Right lobe of liver (tissue), 6 donors: ENCODE measurements at regions not wholly inside any gene's neighbourhood (a gene's known extent, or its start where the extent isn't known, plus 50 kb on each side); places are given as distances from the start of the nearest gene placed in this dataset.

Source experiments
- ATAC-seq, 4 donors: fragments of 200-7000 bp; cut with Tn5 transposase; one replicate each; pipeline ENCODE4 v1.9.1; 2020; ENCODE audit warnings: mild to moderate bottlenecking in 4 of 4, moderate library complexity in 4 of 4
- DNase-seq, 3 donors: peaks; one replicate each; pipeline ENCODE4 v3.0.0-alpha.2; 2020
- H3K27ac ChIP-seq, 3 donors: fragments of 200-600 bp; one replicate each; pipeline ENCODE4 v1.8.0; 2022
- H3K27me3 ChIP-seq, 2 donors: fragments of 200-600 bp; one replicate each; pipeline ENCODE4 v1.8.0; 2022
- H3K36me3 ChIP-seq, 4 donors: fragments of 200-600 bp; sonication (generic) in 1 of 4; one replicate each; pipeline versions ENCODE4 v1.5.1 to v1.8.0; 2017 to 2022; ENCODE audit warnings: control low read depth in 1 of 4
- H3K4me1 ChIP-seq, 4 donors: fragments of 200-600 bp; sonication (generic) in 1 of 4; one replicate each; pipeline versions ENCODE4 v1.5.1 to v1.8.0; 2017 to 2022; ENCODE audit warnings: control low read depth in 1 of 4
- H3K4me3 ChIP-seq, 3 donors: fragments of 200-600 bp; one replicate each; pipeline ENCODE4 v1.8.0; 2022
- H3K9me3 ChIP-seq, 4 donors: fragments of 200-600 bp; sonication (generic) in 1 of 4; one replicate each; pipeline versions ENCODE4 v1.5.1 to v1.8.0; 2017 to 2022; ENCODE audit warnings: control low read depth in 1 of 4
- POLR2A ChIP-seq: fragments of 450-650 bp; IDR thresholded peaks from one replicate; pipeline ENCODE4 v1.6.1; 2017; ENCODE audit warnings: antibody characterized with exemption, mild to moderate bottlenecking
- WGBS: methylation state at CpG from one replicate; pipeline ENCODE4 v1.1.6; 2018; ENCODE audit warnings: low coverage, low lambda C conversion rate; ENCODE audit not compliant: insufficient coverage; ENCODE audit errors: missing lambda C conversion rate; 5-methylcytosine and 5-hydroxymethylcytosine counted together
- intact Hi-C, 2 donors: fragments of 100-400 bp; cut with DNase I; formaldehyde crosslinking; loops; one replicate each; pipeline versions ENCODE4 v1.11.2 to v1.14.1; 2022
- TF ChIP-seq, protein P1 (sequence below), 4 donors: fragments of 200-600 bp in 3 of 4; fragments of 450-650 bp in 1 of 4; IDR thresholded peaks; one replicate each; pipeline versions ENCODE4 v1.5.1 to v1.8.0; 2016 to 2022; ENCODE audit warnings: antibody characterized with exemption in 4 of 4, mild to moderate bottlenecking in 2 of 4
- donor health status: DM: no; HTN: yes; CAD: no.
- donor health status: DM: no; HTN: no; CAD: no.
- donor health status: DM: no; HTN: no; CAD: no.
- donor health status: DM: no; HTN: yes; CAD: no.
- donor health status: DM: no; HTN: yes; CAD: no.

DNA sequence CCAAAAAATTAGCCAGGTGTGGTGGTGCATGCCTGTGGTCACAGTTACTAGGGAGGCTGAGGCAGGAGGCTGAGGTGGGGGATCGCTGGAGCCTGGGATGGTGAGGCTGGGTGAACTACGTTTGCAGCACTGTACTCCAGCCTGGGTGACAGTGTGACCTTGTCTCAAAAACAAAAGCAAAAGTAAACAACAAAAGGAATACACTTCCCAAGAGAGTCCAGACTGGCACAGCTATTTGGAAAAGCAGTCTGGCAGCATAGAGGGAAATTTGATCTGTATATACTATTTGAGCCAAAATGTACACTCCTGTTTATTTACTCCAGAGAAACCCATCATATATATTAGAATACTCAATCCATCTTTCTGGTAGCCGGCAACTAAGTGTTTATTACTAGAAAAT is 107.0 kb upstream of the HMCN1 start:
- Histone ChIP-seq H3K9me3 (no peaks in the 10 kb centered on the region), H3K27ac (no peak overlapping the region), H3K4me3 (no peak overlapping the region), H3K4me1 (no peaks in the 10 kb centered on the region), H3K27me3 (no peaks in the 10 kb centered on the region), H3K36me3 (no peaks in the 10 kb centered on the region)
- 45% methylated on average over 2 of the region's 3 CpGs for WGBS
- intact Hi-C loops, result no loop called here
- DNase-seq (no peak), ATAC-seq (peak; percentile 33 to 82 (median 69))
- TF ChIP-seq, protein P1, sequence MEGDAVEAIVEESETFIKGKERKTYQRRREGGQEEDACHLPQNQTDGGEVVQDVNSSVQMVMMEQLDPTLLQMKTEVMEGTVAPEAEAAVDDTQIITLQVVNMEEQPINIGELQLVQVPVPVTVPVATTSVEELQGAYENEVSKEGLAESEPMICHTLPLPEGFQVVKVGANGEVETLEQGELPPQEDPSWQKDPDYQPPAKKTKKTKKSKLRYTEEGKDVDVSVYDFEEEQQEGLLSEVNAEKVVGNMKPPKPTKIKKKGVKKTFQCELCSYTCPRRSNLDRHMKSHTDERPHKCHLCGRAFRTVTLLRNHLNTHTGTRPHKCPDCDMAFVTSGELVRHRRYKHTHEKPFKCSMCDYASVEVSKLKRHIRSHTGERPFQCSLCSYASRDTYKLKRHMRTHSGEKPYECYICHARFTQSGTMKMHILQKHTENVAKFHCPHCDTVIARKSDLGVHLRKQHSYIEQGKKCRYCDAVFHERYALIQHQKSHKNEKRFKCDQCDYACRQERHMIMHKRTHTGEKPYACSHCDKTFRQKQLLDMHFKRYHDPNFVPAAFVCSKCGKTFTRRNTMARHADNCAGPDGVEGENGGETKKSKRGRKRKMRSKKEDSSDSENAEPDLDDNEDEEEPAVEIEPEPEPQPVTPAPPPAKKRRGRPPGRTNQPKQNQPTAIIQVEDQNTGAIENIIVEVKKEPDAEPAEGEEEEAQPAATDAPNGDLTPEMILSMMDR (IDR thresholded peaks at IDR 0.05), result no peak
- TF ChIP-seq POLR2A, result no peak

DNA sequence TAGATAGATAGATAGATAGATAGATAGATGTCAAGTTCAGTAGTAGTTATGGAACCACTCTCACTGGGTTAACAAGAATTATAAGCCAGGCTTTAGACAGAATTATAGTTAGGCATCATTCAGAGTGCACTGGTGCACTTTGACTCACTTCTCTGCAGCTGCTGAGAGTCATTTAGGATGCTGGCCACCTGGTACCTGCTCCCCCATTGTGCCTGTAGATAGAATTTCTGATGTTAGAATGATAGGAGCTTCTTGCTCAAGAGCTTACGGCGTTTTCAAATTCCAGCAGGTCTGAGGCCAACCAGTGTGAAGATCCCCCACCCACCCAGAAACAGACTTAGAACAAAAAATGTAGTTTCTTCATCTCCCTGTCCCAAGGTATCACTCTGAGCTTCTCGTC is 107.8 kb upstream of the HMCN1 start:
- WGBS, result 83% methylated on average over 2 of the region's 3 CpGs
- no peaks in the 10 kb centered on the region for H3K9me3 ChIP-seq
- no peaks in the 10 kb centered on the region for H3K36me3 ChIP-seq
- H3K4me1 ChIP-seq, result no peaks in the 10 kb centered on the region
- no peak for DNase-seq
- H3K4me3 ChIP-seq, result no peak overlapping the region
- TF ChIP-seq POLR2A, result no peak
- TF ChIP-seq, protein P1 (IDR thresholded peaks at IDR 0.05), result no peak
- intact Hi-C loops, result no loop called here
- no peak overlapping the region for H3K27ac ChIP-seq
- H3K27me3 ChIP-seq, result no peaks in the 10 kb centered on the region
- no peak for ATAC-seq

DNA sequence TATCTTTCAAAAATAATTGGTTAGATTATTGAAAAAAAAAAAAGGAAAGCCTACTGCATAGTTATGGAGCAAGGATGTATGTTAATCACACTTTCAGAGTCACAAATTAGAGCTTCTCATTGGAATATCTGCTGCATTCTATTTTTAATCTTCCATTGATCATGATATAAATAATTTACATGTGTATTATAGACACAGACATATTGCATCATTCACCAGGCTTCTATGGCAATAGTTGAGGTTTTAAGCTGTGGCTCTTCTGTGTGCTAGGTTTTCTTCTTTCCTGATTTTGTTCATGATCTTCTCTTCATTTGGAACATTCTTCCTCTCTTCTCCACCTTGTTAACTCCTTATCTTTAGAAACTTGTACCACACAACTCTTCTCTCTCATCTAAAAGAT is 123.2 kb upstream of the HMCN1 start:
- DNase-seq, result no peak
- Histone ChIP-seq H3K27me3 (no peaks in the 10 kb centered on the region), H3K27ac (no peak overlapping the region), H3K4me1 (no peaks in the 10 kb centered on the region), H3K9me3 (no peaks in the 10 kb centered on the region), H3K36me3 (no peaks in the 10 kb centered on the region), H3K4me3 (no peak overlapping the region)
- intact Hi-C loops, result no loop called here
- no peak for ATAC-seq
- TF ChIP-seq POLR2A, result no peak
- TF ChIP-seq, protein P1 (IDR thresholded peaks at IDR 0.05), result no peak

DNA sequence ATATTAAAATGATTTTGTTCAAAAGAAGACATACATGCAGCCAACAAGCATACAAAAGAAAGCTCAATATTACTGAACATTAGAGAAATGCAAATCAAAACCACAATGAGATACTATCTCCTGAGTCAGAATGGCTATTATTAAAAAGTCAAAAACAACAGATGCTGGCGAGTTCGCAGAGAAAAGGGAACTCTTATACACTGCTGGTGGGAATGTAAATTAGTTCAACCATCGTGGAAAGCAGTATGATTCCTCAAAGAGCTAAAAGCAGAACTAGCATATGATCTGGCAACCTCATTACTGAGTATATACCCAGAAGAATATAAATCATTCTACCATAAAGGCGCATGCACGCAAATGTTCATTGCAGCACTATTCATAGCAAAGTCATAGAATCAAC is 126.0 kb upstream of the HMCN1 start:
- no peak overlapping the region for H3K27ac ChIP-seq
- H3K4me3 ChIP-seq, result no peak overlapping the region
- ATAC-seq, result no peak
- TF ChIP-seq, protein P1 (IDR thresholded peaks at IDR 0.05), result no peak
- TF ChIP-seq POLR2A, result no peak
- intact Hi-C loops, result no loop called here
- H3K4me1 ChIP-seq, result no peaks in the 10 kb centered on the region
- no peaks in the 10 kb centered on the region for H3K27me3 ChIP-seq
- no peaks in the 10 kb centered on the region for H3K9me3 ChIP-seq
- 54% methylated on average over 5 of the region's 5 CpGs for WGBS
- DNase-seq, result no peak
- no peaks in the 10 kb centered on the region for H3K36me3 ChIP-seq

DNA sequence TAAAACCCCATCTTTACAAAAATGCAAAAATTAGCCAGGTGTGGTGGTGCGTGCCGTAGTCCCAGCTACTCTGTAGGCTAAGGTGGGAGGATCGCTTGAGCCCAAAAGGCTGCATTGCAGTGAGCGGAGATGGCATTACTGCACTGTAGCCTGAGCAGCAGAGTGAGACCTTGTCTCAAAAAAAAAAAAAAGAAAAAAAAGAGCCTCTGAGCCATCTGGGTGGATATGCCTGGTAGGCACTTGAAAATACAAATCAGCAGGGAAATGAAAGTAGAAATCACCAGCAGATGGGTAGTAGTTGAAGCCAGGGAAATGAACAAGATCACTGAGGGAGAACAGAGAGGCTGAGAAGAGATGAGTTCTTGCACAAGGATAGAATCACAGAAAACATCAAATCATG is 131.0 kb upstream of the HMCN1 start:
- no peaks in the 10 kb centered on the region for H3K4me1 ChIP-seq
- intact Hi-C loops, result no loop called here
- no peaks in the 10 kb centered on the region for H3K36me3 ChIP-seq
- TF ChIP-seq POLR2A, result no peak
- TF ChIP-seq, protein P1 (IDR thresholded peaks at IDR 0.05), result no peak
- no peak overlapping the region for H3K27ac ChIP-seq
- no peaks in the 10 kb centered on the region for H3K9me3 ChIP-seq
- 92% methylated on average over 4 of the region's 4 CpGs for WGBS
- DNase-seq (no peak), ATAC-seq (no peak)
- H3K27me3 ChIP-seq, result no peaks in the 10 kb centered on the region
- no peak overlapping the region for H3K4me3 ChIP-seq
